ENCODE measurements at regions not wholly inside any gene's neighbourhood (a gene's known extent, or its start where the extent isn't known, plus 50 kb on each side); places are given as distances from the start of the nearest gene placed in this dataset.

GRCh38 chr6:756224-756623 is 63.3 kb upstream of the EXOC2 start:
- no peak overlapping the region for H3K4me3 ChIP-seq (ENCODE audit: low read length in 3 of 3)
- no peak overlapping the region for H3K9ac ChIP-seq (ENCODE audit: low read depth in 1 of 3, low read length in 3 of 3)
- no peak overlapping the region for H3K27ac ChIP-seq (ENCODE audit: low read depth, low read length)
- H3K9me3 ChIP-seq (ENCODE audit: control insufficient read depth in 3 of 3, low read length in 3 of 3): no peaks in the 10 kb centered on the region
- H3K27me3 ChIP-seq (ENCODE audit: control insufficient read depth in 3 of 3, insufficient read depth in 3 of 3, low read length in 3 of 3): no peaks in the 10 kb centered on the region
- H3K4me1 ChIP-seq (ENCODE audit: control insufficient read depth in 3 of 3, insufficient read depth in 3 of 3, low read length in 3 of 3): no peaks in the 10 kb centered on the region
- no peaks in the 10 kb centered on the region for H3K36me3 ChIP-seq (ENCODE audit: control insufficient read depth in 3 of 3, insufficient read depth in 3 of 3, low read length in 3 of 3)

- H3K36me3 ChIP-seq (ENCODE audit: control insufficient read depth in 3 of 3, insufficient read depth in 3 of 3, low read length in 3 of 3): no peaks in the 10 kb centered on the region
- no peak overlapping the region for H3K9ac ChIP-seq (ENCODE audit: low read depth in 1 of 3, low read length in 3 of 3)
- H3K9me3 ChIP-seq (ENCODE audit: control insufficient read depth in 3 of 3, low read length in 3 of 3): peaks cover 0 to 3% (median 0%) of the 10 kb centered on the region in 3 donors
- H3K4me3 ChIP-seq (ENCODE audit: low read length in 3 of 3): no peak overlapping the region
- no peaks in the 10 kb centered on the region for H3K4me1 ChIP-seq (ENCODE audit: control insufficient read depth in 3 of 3, insufficient read depth in 3 of 3, low read length in 3 of 3)
- H3K27me3 ChIP-seq (ENCODE audit: control insufficient read depth in 3 of 3, insufficient read depth in 3 of 3, low read length in 3 of 3): no peaks in the 10 kb centered on the region
- H3K27ac ChIP-seq (ENCODE audit: low read depth, low read length): no peak overlapping the region
These were observed 61.3 kb upstream of the EXOC2 start for GRCh38 chr6:754202-754601.

GRCh38 chr6:753486-753885 is 60.5 kb upstream of the EXOC2 start:
- Histone ChIP-seq H3K36me3 (ENCODE audit: control insufficient read depth in 3 of 3, insufficient read depth in 3 of 3, low read length in 3 of 3) (no peaks in the 10 kb centered on the region), H3K9ac (ENCODE audit: low read depth in 1 of 3, low read length in 3 of 3) (no peak overlapping the region), H3K4me1 (ENCODE audit: control insufficient read depth in 3 of 3, insufficient read depth in 3 of 3, low read length in 3 of 3) (no peaks in the 10 kb centered on the region), H3K27me3 (ENCODE audit: control insufficient read depth in 3 of 3, insufficient read depth in 3 of 3, low read length in 3 of 3) (no peaks in the 10 kb centered on the region), H3K4me3 (ENCODE audit: low read length in 3 of 3) (no peak overlapping the region), H3K9me3 (ENCODE audit: control insufficient read depth in 3 of 3, low read length in 3 of 3) (peaks cover 0 to 3% (median 0%) of the 10 kb centered on the region in 3 donors), H3K27ac (ENCODE audit: low read depth, low read length) (no peak overlapping the region)

- H3K4me3 ChIP-seq (ENCODE audit: low read length in 3 of 3): no peak overlapping the region
- H3K4me1 ChIP-seq (ENCODE audit: control insufficient read depth in 3 of 3, insufficient read depth in 3 of 3, low read length in 3 of 3): no peaks in the 10 kb centered on the region
- H3K27ac ChIP-seq (ENCODE audit: low read depth, low read length): no peak overlapping the region
- no peak overlapping the region for H3K9ac ChIP-seq (ENCODE audit: low read depth in 1 of 3, low read length in 3 of 3)
- H3K36me3 ChIP-seq (ENCODE audit: control insufficient read depth in 3 of 3, insufficient read depth in 3 of 3, low read length in 3 of 3): no peaks in the 10 kb centered on the region
- H3K27me3 ChIP-seq (ENCODE audit: control insufficient read depth in 3 of 3, insufficient read depth in 3 of 3, low read length in 3 of 3): no peaks in the 10 kb centered on the region
- H3K9me3 ChIP-seq (ENCODE audit: control insufficient read depth in 3 of 3, low read length in 3 of 3): peaks cover 0 to 3% (median 0%) of the 10 kb centered on the region in 3 donors
These were observed 59.5 kb upstream of the EXOC2 start for GRCh38 chr6:752438-752837.

GRCh38 chr6:751765-752164 is 58.8 kb upstream of the EXOC2 start:
- H3K36me3 ChIP-seq (ENCODE audit: control insufficient read depth in 3 of 3, insufficient read depth in 3 of 3, low read length in 3 of 3): no peaks in the 10 kb centered on the region
- no peak overlapping the region for H3K27ac ChIP-seq (ENCODE audit: low read depth, low read length)
- no peaks in the 10 kb centered on the region for H3K4me1 ChIP-seq (ENCODE audit: control insufficient read depth in 3 of 3, insufficient read depth in 3 of 3, low read length in 3 of 3)
- no peaks in the 10 kb centered on the region for H3K27me3 ChIP-seq (ENCODE audit: control insufficient read depth in 3 of 3, insufficient read depth in 3 of 3, low read length in 3 of 3)
- H3K9me3 ChIP-seq (ENCODE audit: control insufficient read depth in 3 of 3, low read length in 3 of 3): peaks cover 0 to 3% (median 0%) of the 10 kb centered on the region in 3 donors
- no peak overlapping the region for H3K9ac ChIP-seq (ENCODE audit: low read depth in 1 of 3, low read length in 3 of 3)
- no peak overlapping the region for H3K4me3 ChIP-seq (ENCODE audit: low read length in 3 of 3)

GRCh38 chr6:747921-748320 is 55.0 kb upstream of the EXOC2 start:
- Histone ChIP-seq H3K9me3 (ENCODE audit: control insufficient read depth in 3 of 3, low read length in 3 of 3) (peaks cover 0 to 3% (median 0%) of the 10 kb centered on the region in 3 donors), H3K9ac (ENCODE audit: low read depth in 1 of 3, low read length in 3 of 3) (no peak overlapping the region), H3K4me3 (ENCODE audit: low read length in 3 of 3) (no peak overlapping the region), H3K4me1 (ENCODE audit: control insufficient read depth in 3 of 3, insufficient read depth in 3 of 3, low read length in 3 of 3) (no peaks in the 10 kb centered on the region), H3K27ac (ENCODE audit: low read depth, low read length) (no peak overlapping the region), H3K27me3 (ENCODE audit: control insufficient read depth in 3 of 3, insufficient read depth in 3 of 3, low read length in 3 of 3) (no peaks in the 10 kb centered on the region), H3K36me3 (ENCODE audit: control insufficient read depth in 3 of 3, insufficient read depth in 3 of 3, low read length in 3 of 3) (no peaks in the 10 kb centered on the region)

- Histone ChIP-seq H3K4me3 (ENCODE audit: low read length in 3 of 3) (no peak overlapping the region), H3K4me1 (ENCODE audit: control insufficient read depth in 3 of 3, insufficient read depth in 3 of 3, low read length in 3 of 3) (no peaks in the 10 kb centered on the region), H3K27ac (ENCODE audit: low read depth, low read length) (no peak overlapping the region), H3K9me3 (ENCODE audit: control insufficient read depth in 3 of 3, low read length in 3 of 3) (peaks cover 0 to 3% (median 0%) of the 10 kb centered on the region in 3 donors), H3K27me3 (ENCODE audit: control insufficient read depth in 3 of 3, insufficient read depth in 3 of 3, low read length in 3 of 3) (no peaks in the 10 kb centered on the region), H3K36me3 (ENCODE audit: control insufficient read depth in 3 of 3, insufficient read depth in 3 of 3, low read length in 3 of 3) (no peaks in the 10 kb centered on the region), H3K9ac (ENCODE audit: low read depth in 1 of 3, low read length in 3 of 3) (no peak overlapping the region)
These were observed 54.1 kb upstream of the EXOC2 start for GRCh38 chr6:747028-747427.

- no peak overlapping the region for H3K27ac ChIP-seq (ENCODE audit: low read depth, low read length)
- peaks cover 0 to 2% (median 0%) of the 10 kb centered on the region in 3 donors for H3K27me3 ChIP-seq (ENCODE audit: control insufficient read depth in 3 of 3, insufficient read depth in 3 of 3, low read length in 3 of 3)
- no peaks in the 10 kb centered on the region for H3K4me1 ChIP-seq (ENCODE audit: control insufficient read depth in 3 of 3, insufficient read depth in 3 of 3, low read length in 3 of 3)
- no peak overlapping the region for H3K4me3 ChIP-seq (ENCODE audit: low read length in 3 of 3)
- no peaks in the 10 kb centered on the region for H3K36me3 ChIP-seq (ENCODE audit: control insufficient read depth in 3 of 3, insufficient read depth in 3 of 3, low read length in 3 of 3)
- no peak overlapping the region for H3K9ac ChIP-seq (ENCODE audit: low read depth in 1 of 3, low read length in 3 of 3)
- H3K9me3 ChIP-seq (ENCODE audit: control insufficient read depth in 3 of 3, low read length in 3 of 3): peaks cover 0 to 3% (median 0%) of the 10 kb centered on the region in 3 donors
These were observed 51.9 kb upstream of the EXOC2 start for GRCh38 chr6:744666-745353.

GRCh38 chr6:743320-744096 is 50.6 kb upstream of the EXOC2 start:
- Histone ChIP-seq H3K4me3 (ENCODE audit: low read length in 3 of 3) (no peak overlapping the region), H3K4me1 (ENCODE audit: control insufficient read depth in 3 of 3, insufficient read depth in 3 of 3, low read length in 3 of 3) (no peaks in the 10 kb centered on the region), H3K9me3 (ENCODE audit: control insufficient read depth in 3 of 3, low read length in 3 of 3) (no peaks in the 10 kb centered on the region), H3K27me3 (ENCODE audit: control insufficient read depth in 3 of 3, insufficient read depth in 3 of 3, low read length in 3 of 3) (peaks cover 0 to 2% (median 0%) of the 10 kb centered on the region in 3 donors), H3K27ac (ENCODE audit: low read depth, low read length) (no peak overlapping the region), H3K36me3 (ENCODE audit: control insufficient read depth in 3 of 3, insufficient read depth in 3 of 3, low read length in 3 of 3) (no peaks in the 10 kb centered on the region), H3K9ac (ENCODE audit: low read depth in 1 of 3, low read length in 3 of 3) (no peak overlapping the region)

Measured in skeletal muscle tissue (tissue), 3 donors.